HepG2 (cell line): ENCODE measurements at regions not wholly inside any gene's neighbourhood (a gene's known extent, or its start where the extent isn't known, plus 50 kb on each side); places are given as distances from the start of the nearest gene placed in this dataset.
A peak's percentile ranks its signal among the peaks of the same experiment; 100 is the strongest.

Experiments
- ATAC-seq: fragments of 200-7000 bp; cut with Tn5 transposase; 3 replicates; pipeline ENCODE4 v1.9.1; 2020; ENCODE audit warnings: mild to moderate bottlenecking, moderate library complexity
- BruUV-seq: library from RNA; stranded (reverse); fragments of 400-500 nt; replicated peaks from 2 replicates; lab custom pipeline; 2021; lab: Mats Ljungman, UMichigan
- CTCF ChIA-PET: fragments of 300-600 bp; formaldehyde crosslinking; extraction: SDS; loops from one replicate; lab custom pipeline; 2021; ENCODE audit warnings: low total read pairs, inconsistent platforms, low intra/inter-chr PET ratio; lab: Yijun Ruan, JAX
- POLR2A ChIA-PET: fragments of 350-600 bp; sonication (Branson Sonifier 250); formaldehyde crosslinking; loops from one replicate; lab custom pipeline; 2020; ENCODE audit warnings: antibody characterized with exemption, inconsistent platforms; lab: Yijun Ruan, JAX
- DNase-seq: peaks from one replicate; pipeline ENCODE4 v3.0.0-alpha.2; 2015; ENCODE audit warnings: low spot score
- FAIRE-seq: peaks from 3 replicates; lab custom pipeline; 2011; peaks lifted over from hg19 to GRCh38; lab: Jason Lieb, UNC
- H2AFZ ChIP-seq: one replicate; pipeline ENCODE4 v1.6.1; 2011; ENCODE audit warnings: low read length, inconsistent platforms
- H3K27ac ChIP-seq: fragments of 300-600 bp; 3 replicates; pipeline ENCODE4 v1.8.0; 2011; ENCODE audit warnings: mixed run types, mild to moderate bottlenecking, mixed read lengths, low read length, inconsistent platforms; ENCODE audit not compliant: insufficient read depth; ENCODE audit errors: extremely low read length
- H3K27me3 ChIP-seq, 2 experiments: fragments of 200-600 bp in 1 of 2; 2 replicates in 1 of 2; 3 replicates in 1 of 2; pipeline versions ENCODE4 v1.6.0 to v1.8.0; 2011; ENCODE audit warnings: low read length in 2 of 2, mild to moderate bottlenecking in 2 of 2, moderate library complexity in 2 of 2, inconsistent platforms in 1 of 2; ENCODE audit not compliant: insufficient read depth in 2 of 2, control insufficient read depth in 1 of 2
- H3K36me3 ChIP-seq, 2 experiments: fragments of 200-600 bp in 1 of 2; replicated peaks in 1 of 2; 2 replicates in 1 of 2; 3 replicates in 1 of 2; pipeline versions ENCODE4 v1.5.1 to v1.8.0; 2011; ENCODE audit warnings: low read length in 2 of 2, inconsistent platforms in 1 of 2; ENCODE audit not compliant: insufficient read depth in 2 of 2, control insufficient read depth in 1 of 2
- H3K4me1 ChIP-seq: 2 replicates; pipeline ENCODE4 v1.5.1; 2012; ENCODE audit warnings: low read length, inconsistent platforms; ENCODE audit not compliant: insufficient read depth
- H3K4me2 ChIP-seq: 2 replicates; pipeline ENCODE4 v1.6.0; 2011; ENCODE audit warnings: low read depth, low read length, inconsistent platforms
- H3K4me3 ChIP-seq, 3 experiments: fragments of 200-600 bp in 1 of 3; sonication (generic), shearing (Covaris generic) in 1 of 3; replicated peaks in 1 of 3; 2 replicates each; pipeline ENCODE4 v1.5.1; 2011 to 2016; ENCODE audit warnings: low read length in 3 of 3, inconsistent platforms in 2 of 3, low read depth in 2 of 3, mild to moderate bottlenecking in 2 of 3, control low read depth in 1 of 3, mixed read lengths in 1 of 3; ENCODE audit not compliant: insufficient read depth in 1 of 3
- H3K79me2 ChIP-seq: one replicate; pipeline ENCODE4 v1.6.1; 2011; ENCODE audit warnings: low read length, inconsistent platforms; ENCODE audit not compliant: insufficient read depth
- H3K9ac ChIP-seq: 2 replicates; pipeline ENCODE4 v1.6.0; 2011; ENCODE audit warnings: mild to moderate bottlenecking, low read depth, low read length, inconsistent platforms; ENCODE audit not compliant: insufficient read depth
- H3K9me3 ChIP-seq: 2 replicates; pipeline ENCODE4 v1.5.1; 2012; ENCODE audit warnings: mild to moderate bottlenecking, low read length
- H4K20me1 ChIP-seq: 2 replicates; pipeline ENCODE4 v1.6.0; 2011; ENCODE audit warnings: inconsistent platforms, mild to moderate bottlenecking, low read length, moderate library complexity; ENCODE audit not compliant: insufficient read depth
- GABPB1 ChIP-seq: IDR thresholded peaks from 2 replicates; pipeline ENCODE4 v1.6.1; 2016; ENCODE audit warnings: mild to moderate bottlenecking, missing genetic modification reagents, moderate library complexity, missing compliant biosample characterization
- KDM2A ChIP-seq: sonication (generic); formaldehyde crosslinking; IDR thresholded peaks from 2 replicates; pipeline ENCODE4 v1.4.0; 2020; ENCODE audit warnings: low read depth, missing genetic modification reagents, borderline replicate concordance
- NFE2L2 ChIP-seq: fragments of 150-350 bp; IDR thresholded peaks from 2 replicates; pipeline ENCODE4 v1.6.1; 2014; ENCODE audit warnings: low read length
- THAP11 ChIP-seq: IDR thresholded peaks from 2 replicates; pipeline ENCODE4 v1.6.1; 2016; ENCODE audit warnings: missing biosample characterization, missing genetic modification reagents
- WGBS: methylation state at CpG from one replicate; pipeline ENCODE4 v1.1.6; 2017; ENCODE audit warnings: low lambda C conversion rate; 5-methylcytosine and 5-hydroxymethylcytosine counted together
- in situ Hi-C: cut with HindIII; loops from 2 replicates; pipeline ENCODE4 v1.10.0; 2017; ENCODE audit warnings: low pct_unique_long_range_greater_than_20kb; ENCODE audit not compliant: extremely low pct_ligation_motif_present
- intact Hi-C: fragments of 100-400 bp; cut with micrococcal nuclease; formaldehyde crosslinking; loops from one replicate; pipeline ENCODE4 v1.10.0; 2022; ENCODE audit not compliant: unreplicated experiment

- FAIRE-seq (no peak), ATAC-seq (no peak), DNase-seq (no peak)
- H3K9ac ChIP-seq: no peak overlapping the region
- WGBS: 16% methylated on average over 2 of the region's 2 CpGs
- H3K27me3 ChIP-seq: no peaks in the 10 kb centered on the region
- H3K36me3 ChIP-seq: no peaks in the 10 kb centered on the region
- no peaks in the 10 kb centered on the region for H3K4me1 ChIP-seq
- H3K4me3 ChIP-seq: no peak overlapping the region
- in situ Hi-C loops (loop anchor here (10.0 kb wide), 1 partner anchor 58 kb away; no protein-coding TSS in a partner anchor), intact Hi-C loops (no loop called here)
- no peak overlapping the region for H3K27ac ChIP-seq
- H3K4me2 ChIP-seq: no peak overlapping the region
- no peaks in the 10 kb centered on the region for H3K79me2 ChIP-seq
- ChIA-PET CTCF (no interaction called here), POLR2A (no interaction called here)
- H2AFZ ChIP-seq: no peak overlapping the region
- H3K9me3 ChIP-seq: no peaks in the 10 kb centered on the region
- no peaks in the 10 kb centered on the region for H4K20me1 ChIP-seq
- TF ChIP-seq GABPB1 (CRISPR knock-in tag): no peak
- BruUV-seq: no TSS peak
Measured at GRCh38 chr20:19112828-19113227, 99.6 kb upstream of the SLC24A3 start.

- intact Hi-C loops: no loop called here
- no TSS peak for BruUV-seq
Measured at GRCh38 chr20:19113343-19113930, 99.0 kb upstream of the SLC24A3 start.

More at GRCh38 chr20:19113343-19113930, 99.0 kb upstream of the SLC24A3 start:
- ChIA-PET POLR2A (no interaction called here), CTCF (no interaction called here)
- Histone ChIP-seq H3K9me3 (no peaks in the 10 kb centered on the region), H3K27me3 (no peaks in the 10 kb centered on the region), H3K79me2 (no peaks in the 10 kb centered on the region), H3K4me3 (no peak overlapping the region), H3K9ac (no peak overlapping the region), H2AFZ (no peak overlapping the region), H4K20me1 (no peaks in the 10 kb centered on the region), H3K27ac (no peak overlapping the region), H3K36me3 (no peaks in the 10 kb centered on the region), H3K4me2 (no peak overlapping the region), H3K4me1 (no peaks in the 10 kb centered on the region)
- FAIRE-seq (no peak), ATAC-seq (no peak), DNase-seq (no peak)
- TF ChIP-seq NFE2L2 (peak; percentile 16; the same call in 1 of the 2 replicates), THAP11 (CRISPR knock-in tag) (no peak), KDM2A (CRISPR knock-in tag) (no peak)
- WGBS: 18% methylated on average over 5 of the region's 5 CpGs
- in situ Hi-C loops: loop anchor here (10.0 kb wide), 1 partner anchor 59 kb away; no protein-coding TSS in a partner anchor
